GM12872 (cell line): ENCODE measurements at regions not wholly inside any gene's neighbourhood (a gene's known extent, or its start where the extent isn't known, plus 50 kb on each side); places are given as distances from the start of the nearest gene placed in this dataset.

Experiments used
- CTCF ChIP-seq: IDR thresholded peaks from 3 replicates; pipeline ENCODE4 v1.5.1; 2011; ENCODE audit warnings: low read depth, mild to moderate bottlenecking, low read length, moderate library complexity; ENCODE audit not compliant: insufficient read depth

- TF ChIP-seq CTCF, result no peak
These were observed 103.9 kb upstream of the CACNA1A start for GRCh38 chr19:13610039-13610691.

GRCh38 chr19:13606156-13606555 lies 99.9 kb upstream of the CACNA1A start:
- TF ChIP-seq CTCF, result no peak

GRCh38 chr19:13604902-13605586 lies 98.8 kb upstream of the CACNA1A start:
- no peak for TF ChIP-seq CTCF

- no peak for TF ChIP-seq CTCF
These were observed 94.5 kb upstream of the CACNA1A start for GRCh38 chr19:13600802-13601201.

- TF ChIP-seq CTCF, result no peak
These were observed 93.8 kb upstream of the CACNA1A start for GRCh38 chr19:13600091-13600490.

- no peak for TF ChIP-seq CTCF
These were observed 93.4 kb upstream of the CACNA1A start for GRCh38 chr19:13599681-13600080.

GRCh38 chr19:13598098-13598497 lies 91.8 kb upstream of the CACNA1A start:
- no peak for TF ChIP-seq CTCF
